OCI-LY3 (cell line): ENCODE measurements at regions not wholly inside any gene's neighbourhood (a gene's known extent, or its start where the extent isn't known, plus 50 kb on each side); places are given as distances from the start of the nearest gene placed in this dataset.

Experiments used
- CTCF ChIP-seq: fragments of 200-600, 300-600 bp; sonication (generic); IDR thresholded peaks from 2 replicates; pipeline ENCODE4 v1.5.1; 2014; ENCODE audit warnings: antibody characterized with exemption, low read length, low read depth
- EZH2phosphoT487 ChIP-seq: fragments of 200-600 bp; shearing (Covaris generic); IDR thresholded peaks from 2 replicates; pipeline ENCODE4 v1.6.1; 2018; ENCODE audit warnings: antibody characterized with exemption, mixed run types, low read depth

- no peak for TF ChIP-seq CTCF
- no peak for TF ChIP-seq EZH2phosphoT487
Measured at GRCh38 chr7:35526645-35527044, 168.3 kb downstream of the HERPUD2 start.
